SK-N-DZ (cell line): ENCODE measurements at regions not wholly inside any gene's neighbourhood (a gene's known extent, or its start where the extent isn't known, plus 50 kb on each side); places are given as distances from the start of the nearest gene placed in this dataset.

ENCODE experiments used
- DNase-seq: peaks from one replicate; pipeline ENCODE4 v3.0.0-alpha.2; 2015; ENCODE audit warnings: low spot score

GRCh38 chr11:134463716-134464115, 51.7 kb upstream of the B3GAT1 start:
- no peak for DNase-seq
